ENCODE measurements at regions not wholly inside any gene's neighbourhood (a gene's known extent, or its start where the extent isn't known, plus 50 kb on each side); places are given as distances from the start of the nearest gene placed in this dataset.

- no peak overlapping the region for H2AFZ ChIP-seq (ENCODE audit: low read depth, low read length, poor library complexity, severe bottlenecking)
- H3K9me3 ChIP-seq (ENCODE audit: control insufficient read depth in 1 of 2, insufficient read depth in 1 of 2, low read depth in 1 of 2, low read length in 2 of 2), result no peaks in the 10 kb centered on the region
- H3K27me3 ChIP-seq (ENCODE audit: insufficient read depth, low read length), result no peaks in the 10 kb centered on the region
- ATAC-seq (no peak), DNase-seq (ENCODE audit: low read depth, low spot score) (no peak)
- ChIA-PET POLR2A (no interaction called here), CTCF (no interaction called here), RAD21 (ENCODE audit: low non-redundant PET in 1 of 2, low total read pairs in 2 of 2, uncharacterized antibody in 2 of 2, unreplicated experiment in 2 of 2) (no interaction called here)
- H3K79me2 ChIP-seq (ENCODE audit: insufficient read depth, low read length), result no peaks in the 10 kb centered on the region
- no peak overlapping the region for H3K27ac ChIP-seq (ENCODE audit: low read depth, low read length)
- H3K36me3 ChIP-seq (ENCODE audit: control insufficient read depth in 1 of 2, insufficient read depth in 2 of 2, low read length in 2 of 2), result no peaks in the 10 kb centered on the region
- no peaks in the 10 kb centered on the region for H4K20me1 ChIP-seq (ENCODE audit: insufficient read depth)
- no peak for TF ChIP-seq CBX3 (IDR thresholded peaks at IDR 0.05; ENCODE audit: low read depth)
- TF ChIP-seq EZH2 (IDR thresholded peaks at IDR 0.05), result no peak
- H3K4me3 ChIP-seq (replicated peaks in 1 of 2; ENCODE audit: low read depth in 1 of 2, low read length in 2 of 2), result no peak overlapping the region
- intact Hi-C loops (cut with micrococcal nuclease), result no loop called here
- H3K4me1 ChIP-seq (ENCODE audit: control insufficient read depth in 1 of 2, insufficient read depth in 2 of 2, low read length in 2 of 2), result no peaks in the 10 kb centered on the region
- no peak overlapping the region for H3K4me2 ChIP-seq (ENCODE audit: low read length)
- BruUV-seq (replicated peaks), result no TSS peak
- H3K9me2 ChIP-seq (ENCODE audit: insufficient read depth), result 0 out of 2 replicates have a peak, but pooled peaks cover 3% of the 10 kb centered on the region
- no peak overlapping the region for H3K9ac ChIP-seq (ENCODE audit: low read length)
Measured at GRCh38 chr4:13112030-13112429, 372.1 kb downstream of the RAB28 start.

GRCh38 chr4:13109536-13109935, 374.6 kb downstream of the RAB28 start:
- BruUV-seq (replicated peaks), result no TSS peak

More at GRCh38 chr4:13109536-13109935, 374.6 kb downstream of the RAB28 start:
- Histone ChIP-seq H3K27me3 (ENCODE audit: insufficient read depth, low read length) (no peaks in the 10 kb centered on the region), H3K36me3 (ENCODE audit: control insufficient read depth in 1 of 2, insufficient read depth in 2 of 2, low read length in 2 of 2) (no peaks in the 10 kb centered on the region), H3K9me3 (ENCODE audit: control insufficient read depth in 1 of 2, insufficient read depth in 1 of 2, low read depth in 1 of 2, low read length in 2 of 2) (no peaks in the 10 kb centered on the region), H3K4me2 (ENCODE audit: low read length) (no peak overlapping the region), H3K79me2 (ENCODE audit: insufficient read depth, low read length) (no peaks in the 10 kb centered on the region), H3K4me3 (replicated peaks in 1 of 2; ENCODE audit: low read depth in 1 of 2, low read length in 2 of 2) (no peak overlapping the region), H3K4me1 (ENCODE audit: control insufficient read depth in 1 of 2, insufficient read depth in 2 of 2, low read length in 2 of 2) (no peaks in the 10 kb centered on the region), H2AFZ (ENCODE audit: low read depth, low read length, poor library complexity, severe bottlenecking) (no peak overlapping the region), H3K27ac (ENCODE audit: low read depth, low read length) (no peak overlapping the region), H4K20me1 (ENCODE audit: insufficient read depth) (no peaks in the 10 kb centered on the region), H3K9ac (ENCODE audit: low read length) (no peak overlapping the region), H3K9me2 (ENCODE audit: insufficient read depth) (0 out of 2 replicates have a peak, but pooled peaks cover 3% of the 10 kb centered on the region)
- intact Hi-C loops (cut with micrococcal nuclease), result no loop called here
- TF ChIP-seq ATF3 (IDR thresholded peaks at IDR 0.05) (no peak), ELF1 (IDR thresholded peaks at IDR 0.05; ENCODE audit: borderline replicate concordance, low read depth) (no peak), SP1 (IDR thresholded peaks at IDR 0.05; ENCODE audit: low read depth) (no peak), TCF7L2 (IDR thresholded peaks at IDR 0.05; ENCODE audit: borderline replicate concordance, extremely low read depth, insufficient read depth, insufficient read length) (no peak), EGR1 (IDR thresholded peaks at IDR 0.05; ENCODE audit: low read depth) (no peak), REST (IDR thresholded peaks at IDR 0.05; ENCODE audit: low read depth) (no peak), FOSL1 (IDR thresholded peaks at IDR 0.05; ENCODE audit: low read depth) (no peak), JUND (IDR thresholded peaks at IDR 0.05) (no peak), ZNF274 (IDR thresholded peaks at IDR 0.05; ENCODE audit: low read depth, low read length) (no peak), RAD21 (IDR thresholded peaks at IDR 0.05; ENCODE audit: low read depth) (no peak)
- no peak for ATAC-seq
- DNase-seq (ENCODE audit: low read depth, low spot score), result no peak
- ChIA-PET POLR2A (no interaction called here), RAD21 (ENCODE audit: low non-redundant PET in 1 of 2, low total read pairs in 2 of 2, uncharacterized antibody in 2 of 2, unreplicated experiment in 2 of 2) (no interaction called here), CTCF (no interaction called here)
